ENCODE measurements at regions not wholly inside any gene's neighbourhood (a gene's known extent, or its start where the extent isn't known, plus 50 kb on each side); places are given as distances from the start of the nearest gene placed in this dataset.

- POLR2A ChIA-PET, result no interaction called here
- Histone ChIP-seq H3K4me1 (no peaks in the 10 kb centered on the region), H3K27me3 (replicated peaks; ENCODE audit: control insufficient read depth, insufficient read depth, low read length) (no peaks in the 10 kb centered on the region), H3K9me3 (no peaks in the 10 kb centered on the region), H3K4me3 (ENCODE audit: low read depth, low read length) (no peak overlapping the region), H3K36me3 (ENCODE audit: control insufficient read depth, insufficient read depth, low read length) (no peaks in the 10 kb centered on the region)
- Mint-ChIP-seq H3K27me3 (ENCODE audit: insufficient read depth, unreplicated experiment) (peaks cover 4% of the 10 kb centered on the region), H3K27ac (ENCODE audit: unreplicated experiment) (no peak overlapping the region), H3K4me3 (ENCODE audit: unreplicated experiment) (no peak overlapping the region), H3K36me3 (ENCODE audit: insufficient read depth, unreplicated experiment) (no peaks in the 10 kb centered on the region), H3K9me3 (ENCODE audit: unreplicated experiment) (no peaks in the 10 kb centered on the region), H3K4me1 (ENCODE audit: low read depth, unreplicated experiment) (no peaks in the 10 kb centered on the region)
- no peak for TF ChIP-seq CTCF (IDR thresholded peaks at IDR 0.05; ENCODE audit: insufficient read depth in 1 of 2, low read depth in 1 of 2, low read length in 1 of 2, severe bottlenecking in 1 of 2, unreplicated experiment in 1 of 2)
- BruUV-seq (replicated peaks), result no TSS peak
- DNase-seq, result no peak
- CTCF ChIA-PET, result no interaction called here
- intact Hi-C loops (cut with micrococcal nuclease; ENCODE audit: unreplicated experiment), result no loop called here
Measured at GRCh38 chr5:145084834-145085233, 750.3 kb downstream of the PRELID2 start.

GRCh38 chr5:145077028-145077427 lies 758.1 kb downstream of the PRELID2 start:
- ChIA-PET CTCF (no interaction called here), POLR2A (no interaction called here)
- no peak for DNase-seq
- Histone ChIP-seq H3K9me3 (no peaks in the 10 kb centered on the region), H3K4me1 (no peaks in the 10 kb centered on the region), H3K4me3 (ENCODE audit: low read depth, low read length) (no peak overlapping the region), H3K27me3 (replicated peaks; ENCODE audit: control insufficient read depth, insufficient read depth, low read length) (no peaks in the 10 kb centered on the region), H3K36me3 (ENCODE audit: control insufficient read depth, insufficient read depth, low read length) (no peaks in the 10 kb centered on the region)
- Mint-ChIP-seq H3K9me3 (ENCODE audit: unreplicated experiment) (no peaks in the 10 kb centered on the region), H3K4me3 (ENCODE audit: unreplicated experiment) (no peak overlapping the region), H3K27ac (ENCODE audit: unreplicated experiment) (no peak overlapping the region), H3K27me3 (ENCODE audit: insufficient read depth, unreplicated experiment) (peaks cover 4% of the 10 kb centered on the region), H3K36me3 (ENCODE audit: insufficient read depth, unreplicated experiment) (no peaks in the 10 kb centered on the region), H3K4me1 (ENCODE audit: low read depth, unreplicated experiment) (no peaks in the 10 kb centered on the region)
- intact Hi-C loops (cut with micrococcal nuclease; ENCODE audit: unreplicated experiment), result no loop called here
- TF ChIP-seq CTCF (IDR thresholded peaks at IDR 0.05; ENCODE audit: insufficient read depth in 1 of 2, low read depth in 1 of 2, low read length in 1 of 2, severe bottlenecking in 1 of 2, unreplicated experiment in 1 of 2), result no peak
- BruUV-seq (replicated peaks), result no TSS peak

- CTCF ChIA-PET, result no interaction called here
- Mint-ChIP-seq H3K4me3 (ENCODE audit: unreplicated experiment) (no peak overlapping the region), H3K27ac (ENCODE audit: unreplicated experiment) (no peak overlapping the region), H3K36me3 (ENCODE audit: insufficient read depth, unreplicated experiment) (no peaks in the 10 kb centered on the region), H3K4me1 (ENCODE audit: low read depth, unreplicated experiment) (no peaks in the 10 kb centered on the region), H3K27me3 (ENCODE audit: insufficient read depth, unreplicated experiment) (no peaks in the 10 kb centered on the region), H3K9me3 (ENCODE audit: unreplicated experiment) (no peaks in the 10 kb centered on the region)
- H3K4me3 ChIP-seq (ENCODE audit: low read depth, low read length), result no peak overlapping the region
- intact Hi-C loops (cut with micrococcal nuclease; ENCODE audit: unreplicated experiment), result no loop called here
- H3K4me1 ChIP-seq, result no peaks in the 10 kb centered on the region
- POLR2A ChIA-PET, result no interaction called here
- H3K9me3 ChIP-seq, result no peaks in the 10 kb centered on the region
- no peak for TF ChIP-seq CTCF (IDR thresholded peaks at IDR 0.05; ENCODE audit: insufficient read depth in 1 of 2, low read depth in 1 of 2, low read length in 1 of 2, severe bottlenecking in 1 of 2, unreplicated experiment in 1 of 2)
- no peaks in the 10 kb centered on the region for H3K27me3 ChIP-seq (replicated peaks; ENCODE audit: control insufficient read depth, insufficient read depth, low read length)
- BruUV-seq (replicated peaks), result no TSS peak
- no peaks in the 10 kb centered on the region for H3K36me3 ChIP-seq (ENCODE audit: control insufficient read depth, insufficient read depth, low read length)
- DNase-seq, result no peak
Measured at GRCh38 chr5:145076040-145076439, 759.1 kb downstream of the PRELID2 start.
